Skeletal muscle tissue (tissue), 3 donors: ENCODE measurements at regions not wholly inside any gene's neighbourhood (a gene's known extent, or its start where the extent isn't known, plus 50 kb on each side); places are given as distances from the start of the nearest gene placed in this dataset.

Source experiments
- H3K27ac ChIP-seq: one replicate; pipeline ENCODE4 v1.7.0; 2013; ENCODE audit warnings: mild to moderate bottlenecking, low read depth, low read length, inconsistent platforms
- H3K27me3 ChIP-seq, 3 donors: one replicate each; pipeline ENCODE4 v1.7.0; 2013; ENCODE audit warnings: low read length in 3 of 3; ENCODE audit not compliant: control insufficient read depth in 3 of 3, insufficient read depth in 3 of 3
- H3K36me3 ChIP-seq, 3 donors: one replicate each; pipeline ENCODE4 v1.7.0; 2013; ENCODE audit warnings: low read length in 3 of 3; ENCODE audit not compliant: control insufficient read depth in 3 of 3, insufficient read depth in 3 of 3
- H3K4me1 ChIP-seq, 3 donors: one replicate each; pipeline ENCODE4 v1.7.0; 2013; ENCODE audit warnings: low read length in 3 of 3, mild to moderate bottlenecking in 3 of 3; ENCODE audit not compliant: control insufficient read depth in 3 of 3, insufficient read depth in 3 of 3
- H3K4me3 ChIP-seq, 3 donors: one replicate each; pipeline ENCODE4 v1.7.0; 2013; ENCODE audit warnings: low read length in 3 of 3
- H3K9ac ChIP-seq, 3 donors: one replicate each; pipeline ENCODE4 v1.7.0; 2013; ENCODE audit warnings: low read length in 3 of 3, mild to moderate bottlenecking in 3 of 3, moderate library complexity in 2 of 3, low read depth in 1 of 3
- H3K9me3 ChIP-seq, 3 donors: one replicate each; pipeline ENCODE4 v1.7.0; 2013; ENCODE audit warnings: low read length in 3 of 3; ENCODE audit not compliant: control insufficient read depth in 3 of 3
- donor health status: Osteomylitis.

- H3K27me3 ChIP-seq = no peaks in the 10 kb centered on the region
These were observed 86.4 kb upstream of the FAM9C start for GRCh38 chrX:13130816-13131215.

GRCh38 chrX:13128104-13128503, 83.7 kb upstream of the FAM9C start:
- Histone ChIP-seq H3K4me3 (no peak overlapping the region), H3K36me3 (no peaks in the 10 kb centered on the region), H3K27ac (no peak overlapping the region), H3K9me3 (no peaks in the 10 kb centered on the region), H3K27me3 (no peaks in the 10 kb centered on the region), H3K9ac (no peak overlapping the region), H3K4me1 (peaks cover 0 to 3% (median 0%) of the 10 kb centered on the region in 3 donors)

More at GRCh38 chrX:13130816-13131215, 86.4 kb upstream of the FAM9C start:
- Histone ChIP-seq H3K4me3 (no peak overlapping the region), H3K9ac (no peak overlapping the region), H3K36me3 (no peaks in the 10 kb centered on the region), H3K9me3 (no peaks in the 10 kb centered on the region), H3K4me1 (no peaks in the 10 kb centered on the region), H3K27ac (no peak overlapping the region)

GRCh38 chrX:13126775-13127174, 82.4 kb upstream of the FAM9C start:
- Histone ChIP-seq H3K4me3 (no peak overlapping the region), H3K4me1 (peaks cover 0 to 3% (median 0%) of the 10 kb centered on the region in 3 donors), H3K36me3 (no peaks in the 10 kb centered on the region), H3K27me3 (no peaks in the 10 kb centered on the region), H3K27ac (no peak overlapping the region), H3K9ac (no peak overlapping the region), H3K9me3 (no peaks in the 10 kb centered on the region)

GRCh38 chrX:13125188-13125587, 80.8 kb upstream of the FAM9C start:
- Histone ChIP-seq H3K9ac (no peak overlapping the region), H3K27me3 (no peaks in the 10 kb centered on the region), H3K27ac (no peak overlapping the region), H3K4me3 (no peak overlapping the region), H3K4me1 (peaks cover 0 to 3% (median 0%) of the 10 kb centered on the region in 3 donors), H3K36me3 (no peaks in the 10 kb centered on the region), H3K9me3 (no peaks in the 10 kb centered on the region)

GRCh38 chrX:13123857-13124345, 79.5 kb upstream of the FAM9C start:
- H3K27me3 ChIP-seq = no peaks in the 10 kb centered on the region
- peaks cover 0 to 3% (median 0%) of the 10 kb centered on the region in 3 donors for H3K4me1 ChIP-seq
- peak overlapping the region; percentile 3 for H3K27ac ChIP-seq
- no peak overlapping the region for H3K9ac ChIP-seq
- H3K9me3 ChIP-seq = no peaks in the 10 kb centered on the region
- no peaks in the 10 kb centered on the region for H3K36me3 ChIP-seq
- no peak overlapping the region for H3K4me3 ChIP-seq

DNA sequence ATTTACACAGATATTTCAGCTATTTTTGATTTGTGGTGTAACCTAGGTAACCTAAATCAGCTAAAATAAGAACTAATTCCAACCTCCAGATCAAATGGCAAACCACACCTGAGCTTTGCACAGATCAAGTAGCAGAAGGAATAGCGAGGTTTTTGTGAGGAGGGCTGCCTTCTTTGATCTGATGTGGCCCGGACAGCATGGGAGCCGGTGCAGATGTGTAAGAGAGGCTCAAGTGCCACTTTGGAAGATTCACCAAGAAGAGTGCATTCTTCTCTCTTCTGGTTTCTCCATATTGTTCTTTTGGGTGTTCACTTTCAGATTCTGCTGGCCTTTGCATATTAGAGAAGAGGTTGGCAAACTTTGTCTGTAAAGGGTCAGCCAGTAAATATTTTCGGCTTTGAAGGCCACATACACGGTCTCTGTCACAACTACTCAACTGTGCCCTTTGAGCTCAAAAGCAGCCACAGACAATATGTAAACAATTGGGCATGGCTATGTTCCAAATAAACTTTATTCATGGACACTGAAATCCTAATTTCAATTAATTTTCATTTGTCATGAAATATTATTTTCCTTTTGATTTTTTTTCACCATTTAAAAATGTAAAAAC, 78.9 kb upstream of the FAM9C start:
- H3K9me3 ChIP-seq = no peaks in the 10 kb centered on the region
- H3K4me1 ChIP-seq = peaks cover 0 to 3% (median 0%) of the 10 kb centered on the region in 3 donors
- no peak overlapping the region for H3K9ac ChIP-seq
- H3K27me3 ChIP-seq = no peaks in the 10 kb centered on the region
- peak overlapping the region; percentile 3 for H3K27ac ChIP-seq
- H3K36me3 ChIP-seq = no peaks in the 10 kb centered on the region
- no peak overlapping the region for H3K4me3 ChIP-seq

GRCh38 chrX:13121020-13121555, 76.7 kb upstream of the FAM9C start:
- Histone ChIP-seq H3K4me1 (peaks cover 0 to 3% (median 0%) of the 10 kb centered on the region in 3 donors), H3K9ac (no peak overlapping the region), H3K36me3 (no peaks in the 10 kb centered on the region), H3K4me3 (no peak overlapping the region), H3K27ac (no peak overlapping the region), H3K27me3 (no peaks in the 10 kb centered on the region), H3K9me3 (no peaks in the 10 kb centered on the region)

GRCh38 chrX:13120017-13120416, 75.6 kb upstream of the FAM9C start:
- Histone ChIP-seq H3K4me3 (no peak overlapping the region), H3K27me3 (no peaks in the 10 kb centered on the region), H3K4me1 (peaks cover 0 to 2% (median 0%) of the 10 kb centered on the region in 3 donors), H3K36me3 (no peaks in the 10 kb centered on the region), H3K9ac (no peak overlapping the region), H3K27ac (peak overlapping the region; percentile 37), H3K9me3 (no peaks in the 10 kb centered on the region)

DNA sequence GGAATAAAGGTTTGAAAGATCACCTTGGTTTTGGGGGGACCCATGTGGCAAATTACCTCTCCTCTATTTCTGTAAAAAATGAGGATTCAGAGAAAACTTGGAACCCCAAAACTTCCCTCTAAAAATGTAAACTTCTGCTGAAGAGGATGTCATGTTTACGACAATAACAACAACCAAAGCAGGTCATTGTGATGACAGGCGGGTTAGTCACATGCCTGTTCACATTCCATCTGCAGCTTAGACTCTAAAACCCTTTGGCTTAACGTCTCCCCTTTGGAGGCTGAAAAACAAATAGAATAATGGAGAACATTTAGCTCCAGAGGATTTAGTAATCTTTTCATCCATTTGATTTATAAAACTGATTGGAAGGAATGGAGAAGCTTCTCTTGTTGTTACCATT, 75.0 kb upstream of the FAM9C start:
- Histone ChIP-seq H3K9ac (no peak overlapping the region), H3K4me1 (no peaks in the 10 kb centered on the region)

DNA sequence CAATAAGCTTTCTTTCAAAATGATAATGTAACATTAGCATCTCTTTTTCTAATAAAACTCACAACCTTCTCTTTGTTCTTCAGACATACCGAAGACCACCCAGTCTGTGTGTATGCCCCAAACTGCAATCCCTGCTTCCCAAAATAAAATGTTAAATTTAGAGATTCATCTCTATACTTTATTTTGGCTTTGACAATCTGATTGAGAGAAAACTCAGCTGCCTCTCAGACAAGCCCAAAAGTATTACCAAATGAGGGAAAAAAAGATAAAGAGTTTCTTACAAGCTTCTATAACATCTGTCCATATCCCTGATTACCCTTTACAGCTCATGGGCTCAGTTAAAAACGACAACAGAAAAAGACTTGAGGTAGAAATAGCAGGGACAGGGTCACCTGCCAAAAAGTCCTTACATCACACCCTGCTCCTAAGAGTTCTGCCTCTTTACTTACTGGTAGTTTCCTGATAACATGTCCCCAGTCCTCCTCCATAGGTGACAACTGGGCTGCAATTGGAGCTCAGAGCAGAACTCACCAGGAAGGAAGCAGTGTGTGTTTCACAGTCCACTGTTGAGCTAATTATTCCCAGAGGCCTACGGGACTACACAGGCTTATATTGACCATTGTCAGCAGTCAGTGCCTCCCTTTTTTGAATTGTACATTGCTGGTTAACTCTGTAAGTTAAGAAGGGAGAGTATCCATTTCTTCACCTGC, 70.9 kb upstream of the FAM9C start:
- Histone ChIP-seq H3K36me3 (no peaks in the 10 kb centered on the region), H3K9me3 (no peaks in the 10 kb centered on the region), H3K9ac (no peak overlapping the region), H3K4me3 (no peak overlapping the region), H3K27ac (no peak overlapping the region), H3K4me1 (no peaks in the 10 kb centered on the region), H3K27me3 (no peaks in the 10 kb centered on the region)

More for the DNA sequence above, 75.0 kb upstream of the FAM9C start:
- H3K36me3 ChIP-seq = no peaks in the 10 kb centered on the region
- no peaks in the 10 kb centered on the region for H3K27me3 ChIP-seq
- peak overlapping the region; percentile 37 for H3K27ac ChIP-seq
- H3K4me3 ChIP-seq = no peak overlapping the region
- no peaks in the 10 kb centered on the region for H3K9me3 ChIP-seq
